Mesendoderm (in vitro differentiated cells): ENCODE measurements at regions not wholly inside any gene's neighbourhood (a gene's known extent, or its start where the extent isn't known, plus 50 kb on each side); places are given as distances from the start of the nearest gene placed in this dataset.

ENCODE experiments used
- DNase-seq: peaks from one replicate; pipeline ENCODE4 v3.0.0; 2013
- H2AK5ac ChIP-seq: 2 replicates; pipeline ENCODE4 v1.6.1; 2013; ENCODE audit warnings: low read length, inconsistent platforms
- H2BK120ac ChIP-seq: 2 replicates; pipeline ENCODE4 v1.6.1; 2013; ENCODE audit warnings: low read depth, mild to moderate bottlenecking, low read length, moderate library complexity, mixed read lengths
- H2BK15ac ChIP-seq: replicated peaks from 2 replicates; pipeline ENCODE4 v1.6.1; 2013; ENCODE audit warnings: low read depth, mild to moderate bottlenecking, moderate library complexity
- H2BK5ac ChIP-seq: 2 replicates; pipeline ENCODE4 v1.6.1; 2013; ENCODE audit warnings: low read length, inconsistent platforms
- H3K18ac ChIP-seq: 2 replicates; pipeline ENCODE4 v1.6.1; 2013; ENCODE audit warnings: mild to moderate bottlenecking, low read length, mixed read lengths
- H3K23ac ChIP-seq: one replicate; pipeline ENCODE4 v1.6.1; 2013; ENCODE audit warnings: low read length
- H3K27ac ChIP-seq: 2 replicates; pipeline ENCODE4 v1.5.1; 2013; ENCODE audit warnings: low read depth, mild to moderate bottlenecking, inconsistent platforms, low read length, moderate library complexity
- H3K27me3 ChIP-seq: 2 replicates; pipeline ENCODE4 v1.6.1; 2013; ENCODE audit warnings: low read length, control low read depth, mild to moderate bottlenecking, inconsistent platforms; ENCODE audit not compliant: insufficient read depth, poor library complexity
- H3K36me3 ChIP-seq: 2 replicates; pipeline ENCODE4 v1.6.1; 2013; ENCODE audit warnings: low read length, inconsistent platforms; ENCODE audit not compliant: control insufficient read depth, insufficient read depth
- H3K4ac ChIP-seq: one replicate; pipeline ENCODE4 v1.6.1; 2013; ENCODE audit warnings: low read depth, mild to moderate bottlenecking, low read length, moderate library complexity
- H3K4me1 ChIP-seq: 2 replicates; pipeline ENCODE4 v1.6.1; 2013; ENCODE audit warnings: low read depth, low read length, inconsistent platforms; ENCODE audit not compliant: control insufficient read depth
- H3K4me2 ChIP-seq: 2 replicates; pipeline ENCODE4 v1.6.1; 2013; ENCODE audit warnings: low read length
- H3K4me3 ChIP-seq: 2 replicates; pipeline ENCODE4 v1.5.1; 2013; ENCODE audit warnings: mild to moderate bottlenecking, low read length
- H3K56ac ChIP-seq: one replicate; pipeline ENCODE4 v1.6.1; 2013; ENCODE audit warnings: low read length
- H3K79me1 ChIP-seq: 2 replicates; pipeline ENCODE4 v1.6.1; 2013; ENCODE audit warnings: low read length, inconsistent platforms
- H3K79me2 ChIP-seq: 2 replicates; pipeline ENCODE4 v1.6.1; 2013; ENCODE audit warnings: mild to moderate bottlenecking, low read length; ENCODE audit not compliant: control insufficient read depth, insufficient read depth
- H3K9ac ChIP-seq: 2 replicates; pipeline ENCODE4 v1.6.1; 2013; ENCODE audit warnings: low read length, inconsistent platforms
- H4K5ac ChIP-seq: one replicate; pipeline ENCODE4 v1.6.1; 2013; ENCODE audit warnings: low read length
- H4K8ac ChIP-seq: one replicate; pipeline ENCODE4 v1.6.1; 2013; ENCODE audit warnings: low read depth, mild to moderate bottlenecking, control low read depth, low read length, moderate library complexity
- WGBS: extraction: QIAGEN DNeasy Blood & Tissue Kit; methylation state at CpG from one replicate; pipeline ENCODE4 v1.1.7; 2013; ENCODE audit warnings: low lambda C conversion rate, missing lambda C conversion rate; ENCODE audit not compliant: insufficient coverage; ENCODE audit errors: extremely low coverage; 5-methylcytosine and 5-hydroxymethylcytosine counted together

DNA sequence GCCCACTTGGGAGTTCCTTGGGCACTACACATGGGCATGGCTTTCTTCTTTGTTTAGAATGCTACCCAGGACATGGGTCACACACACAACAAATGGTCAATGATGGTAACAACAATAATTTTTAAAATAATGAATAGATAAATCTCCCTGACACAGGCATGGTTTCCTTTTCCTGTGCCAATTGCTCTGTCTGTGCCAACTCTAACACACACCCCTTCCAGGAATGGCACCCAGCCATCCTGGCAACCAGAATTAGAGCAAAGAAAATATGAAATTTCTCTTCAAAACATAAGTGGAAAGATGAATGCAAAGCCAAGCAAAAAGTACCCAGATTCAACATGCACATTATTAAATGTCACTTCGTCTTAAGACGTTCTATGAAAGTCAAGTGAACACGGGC is 104.9 kb upstream of the SOX5 start:
- Histone ChIP-seq H4K8ac (no peak overlapping the region), H3K27ac (no peak overlapping the region), H2BK120ac (no peak overlapping the region), H3K27me3 (no peaks in the 10 kb centered on the region), H3K56ac (no peak overlapping the region), H3K4me2 (no peak overlapping the region), H3K23ac (no peak overlapping the region), H4K5ac (no peak overlapping the region), H2BK5ac (no peak overlapping the region), H3K4ac (no peak overlapping the region), H3K79me2 (no peaks in the 10 kb centered on the region), H3K79me1 (no peaks in the 10 kb centered on the region), H3K9ac (no peak overlapping the region), H2AK5ac (no peak overlapping the region), H2BK15ac (no peak overlapping the region), H3K18ac (no peak overlapping the region), H3K4me1 (no peaks in the 10 kb centered on the region), H3K36me3 (no peaks in the 10 kb centered on the region), H3K4me3 (no peak overlapping the region)
- DNase-seq, result no peak
- no CpG with 5 or more reads among the region's 3 CpGs for WGBS

GRCh38 chr12:24049728-24050127 is 100.3 kb upstream of the SOX5 start:
- Histone ChIP-seq H2BK5ac (no peak overlapping the region), H3K4ac (no peak overlapping the region), H3K27ac (no peak overlapping the region), H3K79me1 (no peaks in the 10 kb centered on the region), H3K27me3 (no peaks in the 10 kb centered on the region), H3K56ac (no peak overlapping the region), H3K4me1 (no peaks in the 10 kb centered on the region), H2AK5ac (no peak overlapping the region), H2BK15ac (no peak overlapping the region), H3K23ac (no peak overlapping the region), H3K36me3 (no peaks in the 10 kb centered on the region), H2BK120ac (no peak overlapping the region), H4K8ac (no peak overlapping the region), H3K18ac (no peak overlapping the region), H3K9ac (no peak overlapping the region), H3K4me2 (no peak overlapping the region), H4K5ac (no peak overlapping the region), H3K79me2 (no peaks in the 10 kb centered on the region), H3K4me3 (no peak overlapping the region)
- no CpG with 5 or more reads among the region's 3 CpGs for WGBS
- no peak for DNase-seq

DNA sequence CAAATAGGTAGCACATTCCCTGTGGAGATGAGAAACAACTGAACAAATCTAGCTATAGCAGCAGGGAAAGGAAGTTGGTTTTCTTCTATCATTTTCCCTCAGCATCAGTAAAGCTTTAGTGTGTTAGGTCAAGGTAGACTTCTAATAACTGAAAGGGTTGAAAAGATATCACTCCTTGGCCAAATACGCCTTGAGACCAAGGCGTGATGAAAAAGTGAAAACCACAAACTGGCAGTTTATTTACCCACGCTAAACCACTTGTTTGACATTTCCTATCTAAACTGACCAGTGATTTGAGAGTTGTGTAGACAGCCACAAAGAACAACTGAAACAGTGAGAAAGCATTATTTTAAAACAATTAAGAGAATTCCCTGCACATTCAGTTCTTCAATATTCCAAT is 99.6 kb upstream of the SOX5 start:
- Histone ChIP-seq H3K4ac (no peak overlapping the region), H2BK5ac (no peak overlapping the region), H3K23ac (no peak overlapping the region), H4K5ac (no peak overlapping the region), H3K79me2 (no peaks in the 10 kb centered on the region), H3K27me3 (no peaks in the 10 kb centered on the region), H3K56ac (no peak overlapping the region), H2BK15ac (no peak overlapping the region), H3K79me1 (no peaks in the 10 kb centered on the region), H3K4me1 (no peaks in the 10 kb centered on the region), H2BK120ac (no peak overlapping the region), H2AK5ac (no peak overlapping the region), H3K27ac (no peak overlapping the region), H3K4me3 (no peak overlapping the region), H3K36me3 (no peaks in the 10 kb centered on the region), H3K18ac (no peak overlapping the region), H3K9ac (no peak overlapping the region), H3K4me2 (no peak overlapping the region), H4K8ac (no peak overlapping the region)
- no CpG with 5 or more reads among the region's 3 CpGs for WGBS
- no peak for DNase-seq

GRCh38 chr12:24048446-24048845 is 99.0 kb upstream of the SOX5 start:
- DNase-seq, result no peak
- no peak overlapping the region for H3K56ac ChIP-seq
- H4K8ac ChIP-seq, result no peak overlapping the region
- no peaks in the 10 kb centered on the region for H3K27me3 ChIP-seq
- H3K4ac ChIP-seq, result no peak overlapping the region
- no peak overlapping the region for H3K4me2 ChIP-seq
- no peak overlapping the region for H2BK15ac ChIP-seq
- no peaks in the 10 kb centered on the region for H3K79me1 ChIP-seq
- H2BK5ac ChIP-seq, result no peak overlapping the region
- H3K4me3 ChIP-seq, result no peak overlapping the region
- H3K79me2 ChIP-seq, result no peaks in the 10 kb centered on the region
- no peak overlapping the region for H2AK5ac ChIP-seq
- no peaks in the 10 kb centered on the region for H3K4me1 ChIP-seq
- no peak overlapping the region for H3K9ac ChIP-seq
- H3K23ac ChIP-seq, result no peak overlapping the region
- H2BK120ac ChIP-seq, result no peak overlapping the region
- no CpG with 5 or more reads among the region's 4 CpGs for WGBS
- H3K27ac ChIP-seq, result no peak overlapping the region
- H3K18ac ChIP-seq, result no peak overlapping the region
- no peak overlapping the region for H4K5ac ChIP-seq
- H3K36me3 ChIP-seq, result no peaks in the 10 kb centered on the region

DNA sequence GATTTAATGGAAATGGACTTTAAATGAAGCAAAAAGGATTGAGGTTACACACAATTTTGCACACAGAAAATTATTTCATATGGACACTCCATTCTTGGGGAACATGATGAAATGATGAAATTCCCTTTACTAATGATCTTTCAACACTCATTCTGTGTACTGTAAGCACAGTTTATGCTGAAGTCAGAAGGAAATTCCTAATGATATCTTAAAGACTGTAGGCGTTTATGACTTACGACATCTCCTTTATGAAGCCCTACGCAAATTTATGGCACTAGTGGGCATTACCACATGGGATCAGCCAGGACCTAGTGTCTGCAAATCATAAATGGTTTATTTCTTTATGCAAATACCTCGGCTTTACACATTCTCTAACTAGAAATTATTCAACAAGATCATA is 97.9 kb upstream of the SOX5 start:
- no peaks in the 10 kb centered on the region for H3K79me2 ChIP-seq
- H3K36me3 ChIP-seq, result no peaks in the 10 kb centered on the region
- H3K27me3 ChIP-seq, result no peaks in the 10 kb centered on the region
- no peak overlapping the region for H2BK15ac ChIP-seq
- no peak overlapping the region for H3K23ac ChIP-seq
- no peak overlapping the region for H2BK120ac ChIP-seq
- H4K5ac ChIP-seq, result no peak overlapping the region
- no peak for DNase-seq
- H3K79me1 ChIP-seq, result no peaks in the 10 kb centered on the region
- no peak overlapping the region for H3K4ac ChIP-seq
- no peak overlapping the region for H3K18ac ChIP-seq
- H4K8ac ChIP-seq, result no peak overlapping the region
- H2BK5ac ChIP-seq, result no peak overlapping the region
- no peak overlapping the region for H3K4me3 ChIP-seq
- H3K56ac ChIP-seq, result no peak overlapping the region
- no peak overlapping the region for H3K9ac ChIP-seq
- H2AK5ac ChIP-seq, result no peak overlapping the region
- no peak overlapping the region for H3K27ac ChIP-seq
- H3K4me2 ChIP-seq, result no peak overlapping the region
- no CpG with 5 or more reads among the region's 4 CpGs for WGBS
- H3K4me1 ChIP-seq, result no peaks in the 10 kb centered on the region

- H4K5ac ChIP-seq, result no peak overlapping the region
- H3K79me1 ChIP-seq, result no peaks in the 10 kb centered on the region
- H3K4me3 ChIP-seq, result no peak overlapping the region
- no CpG with 5 or more reads among the region's 5 CpGs for WGBS
- no peak overlapping the region for H3K9ac ChIP-seq
- H2BK15ac ChIP-seq, result no peak overlapping the region
- H4K8ac ChIP-seq, result no peak overlapping the region
- no peak overlapping the region for H2AK5ac ChIP-seq
- H3K27me3 ChIP-seq, result no peaks in the 10 kb centered on the region
- H3K23ac ChIP-seq, result no peak overlapping the region
- H3K18ac ChIP-seq, result no peak overlapping the region
- H2BK120ac ChIP-seq, result no peak overlapping the region
- no peak overlapping the region for H2BK5ac ChIP-seq
- no peaks in the 10 kb centered on the region for H3K36me3 ChIP-seq
- no peak for DNase-seq
- H3K79me2 ChIP-seq, result no peaks in the 10 kb centered on the region
- H3K4me1 ChIP-seq, result no peaks in the 10 kb centered on the region
- H3K4me2 ChIP-seq, result no peak overlapping the region
- H3K56ac ChIP-seq, result no peak overlapping the region
- H3K27ac ChIP-seq, result no peak overlapping the region
- no peak overlapping the region for H3K4ac ChIP-seq
Measured at GRCh38 chr12:24045816-24046257, 96.4 kb upstream of the SOX5 start.
